ENCODE measurements at regions not wholly inside any gene's neighbourhood (a gene's known extent, or its start where the extent isn't known, plus 50 kb on each side); places are given as distances from the start of the nearest gene placed in this dataset.

GRCh38 chr2:226440127-226440918 is 359.3 kb downstream of the IRS1 start (continued):
- TF ChIP-seq ETS1 (IDR thresholded peaks at IDR 0.05) (no peak), ZNF462 (CRISPR knock-in tag; IDR thresholded peaks at IDR 0.05) (no peak), POLR2AphosphoS5 (IDR thresholded peaks at IDR 0.05; ENCODE audit: low read depth) (no peak), CTCF (conservative IDR thresholded peaks at IDR 0.05; ENCODE audit: low read depth in 2 of 2) (no peak)

GRCh38 chr2:226439337-226439736 is 360.3 kb downstream of the IRS1 start:
- H3K4me3 Mint-ChIP-seq = no peak overlapping the region
- no peak for TF ChIP-seq CREB1 (CRISPR knock-in tag; IDR thresholded peaks at IDR 0.05; ENCODE audit: low read depth)
- TF ChIP-seq JUNB (IDR thresholded peaks at IDR 0.05; ENCODE audit: unreplicated experiment) = no peak

More at GRCh38 chr2:226439337-226439736, 360.3 kb downstream of the IRS1 start:
- H2AFZ ChIP-seq = no peak overlapping the region
- no peak overlapping the region for H3K27ac ChIP-seq (ENCODE audit: low read depth)
- no peaks in the 10 kb centered on the region for H3F3A ChIP-seq (replicated peaks; ENCODE audit: low read depth)
- no peak overlapping the region for H3K4me2 ChIP-seq
- no peaks in the 10 kb centered on the region for H3K27me3 Mint-ChIP-seq (ENCODE audit: insufficient read depth, low read depth, poor library complexity)
- no peaks in the 10 kb centered on the region for H3K36me3 ChIP-seq (ENCODE audit: insufficient read depth)
- no peak for ATAC-seq
- no peak for DNase-seq (ENCODE audit: low spot score)
- H3K4me3 ChIP-seq = no peak overlapping the region
- H4K20me1 ChIP-seq (replicated peaks; ENCODE audit: insufficient read depth) = no peaks in the 10 kb centered on the region
- no peaks in the 10 kb centered on the region; the same call in 1 of the 2 replicates for H3K4me1 ChIP-seq (ENCODE audit: insufficient read depth)
- peaks cover 4% of the 10 kb centered on the region; the same call in 1 of the 3 replicates for H3K36me3 Mint-ChIP-seq (ENCODE audit: low read depth)
- H3K27me3 ChIP-seq (ENCODE audit: insufficient read depth) = no peaks in the 10 kb centered on the region
- no peak overlapping the region for H3K27ac Mint-ChIP-seq
- peaks cover 6% of the 10 kb centered on the region; the same call in 1 of the 2 replicates for H3K9me2 ChIP-seq (ENCODE audit: insufficient read depth)
- peaks cover 11% of the 10 kb centered on the region for H3K4me1 Mint-ChIP-seq
- no peaks in the 10 kb centered on the region; the same call in 1 of the 3 replicates for H3K9me3 Mint-ChIP-seq
- no peaks in the 10 kb centered on the region for H3K79me2 ChIP-seq (replicated peaks; ENCODE audit: insufficient read depth)
